ENCODE measurements at regions not wholly inside any gene's neighbourhood (a gene's known extent, or its start where the extent isn't known, plus 50 kb on each side); places are given as distances from the start of the nearest gene placed in this dataset.

GRCh38 chr3:31246293-31247062 lies 286.2 kb upstream of the STT3B start:
- no peak for DNase-seq (ENCODE audit: low read depth in 3 of 3, low spot score in 1 of 3)

GRCh38 chr3:31247063-31247447 lies 285.7 kb upstream of the STT3B start:
- DNase-seq (ENCODE audit: low read depth in 3 of 3, low spot score in 1 of 3): no peak

- DNase-seq (ENCODE audit: low read depth in 3 of 3, low spot score in 1 of 3): no peak
These were observed 284.7 kb upstream of the STT3B start for GRCh38 chr3:31247850-31248562.

GRCh38 chr3:31248563-31248992 lies 284.1 kb upstream of the STT3B start:
- DNase-seq (ENCODE audit: low read depth in 3 of 3, low spot score in 1 of 3): no peak

- DNase-seq (ENCODE audit: low read depth in 3 of 3, low spot score in 1 of 3): no peak
These were observed 283.2 kb upstream of the STT3B start for GRCh38 chr3:31249545-31249944.

GRCh38 chr3:31250116-31250777 lies 282.5 kb upstream of the STT3B start:
- no peak for DNase-seq (ENCODE audit: low read depth in 3 of 3, low spot score in 1 of 3)

GRCh38 chr3:31251083-31251482 lies 281.6 kb upstream of the STT3B start:
- no peak for DNase-seq (ENCODE audit: low read depth in 3 of 3, low spot score in 1 of 3)

- no peak for DNase-seq (ENCODE audit: low read depth in 3 of 3, low spot score in 1 of 3)
These were observed 280.2 kb upstream of the STT3B start for GRCh38 chr3:31252216-31253185.

GRCh38 chr3:31253782-31254181 lies 278.9 kb upstream of the STT3B start:
- DNase-seq (ENCODE audit: low read depth in 3 of 3, low spot score in 1 of 3): no peak

- DNase-seq (ENCODE audit: low read depth in 3 of 3, low spot score in 1 of 3): no peak
These were observed 278.2 kb upstream of the STT3B start for GRCh38 chr3:31254483-31254882.

- no peak for DNase-seq (ENCODE audit: low read depth in 3 of 3, low spot score in 1 of 3)
These were observed 277.6 kb upstream of the STT3B start for GRCh38 chr3:31255007-31255581.

GRCh38 chr3:31262201-31262600 lies 270.5 kb upstream of the STT3B start:
- no peak for DNase-seq (ENCODE audit: low read depth in 3 of 3, low spot score in 1 of 3)

GRCh38 chr3:31263897-31264296 lies 268.8 kb upstream of the STT3B start:
- no peak for DNase-seq (ENCODE audit: low read depth in 3 of 3, low spot score in 1 of 3)

- DNase-seq (ENCODE audit: low read depth in 3 of 3, low spot score in 1 of 3): no peak
These were observed 266.9 kb upstream of the STT3B start for GRCh38 chr3:31265646-31266428.

- DNase-seq (ENCODE audit: low read depth in 3 of 3, low spot score in 1 of 3): no peak
These were observed 263.9 kb upstream of the STT3B start for GRCh38 chr3:31268868-31269267.

- no peak for DNase-seq (ENCODE audit: low read depth in 3 of 3, low spot score in 1 of 3)
These were observed 262.7 kb upstream of the STT3B start for GRCh38 chr3:31270010-31270409.

GRCh38 chr3:31274326-31275024 lies 258.2 kb upstream of the STT3B start:
- no peak for DNase-seq (ENCODE audit: low read depth in 3 of 3, low spot score in 1 of 3)

- DNase-seq (ENCODE audit: low read depth in 3 of 3, low spot score in 1 of 3): no peak
These were observed 257.6 kb upstream of the STT3B start for GRCh38 chr3:31275038-31275572.

GRCh38 chr3:31275583-31275982 lies 257.1 kb upstream of the STT3B start:
- DNase-seq (ENCODE audit: low read depth in 3 of 3, low spot score in 1 of 3): no peak

Measured in stimulated activated CD4-positive, alpha-beta T cell treated with anti-CD3 and anti-CD28 coated beads, TNF-alpha, amount 100 ng/mL, for 1 hour (primary cell).